ENCODE measurements at regions not wholly inside any gene's neighbourhood (a gene's known extent, or its start where the extent isn't known, plus 50 kb on each side); places are given as distances from the start of the nearest gene placed in this dataset.

DNA sequence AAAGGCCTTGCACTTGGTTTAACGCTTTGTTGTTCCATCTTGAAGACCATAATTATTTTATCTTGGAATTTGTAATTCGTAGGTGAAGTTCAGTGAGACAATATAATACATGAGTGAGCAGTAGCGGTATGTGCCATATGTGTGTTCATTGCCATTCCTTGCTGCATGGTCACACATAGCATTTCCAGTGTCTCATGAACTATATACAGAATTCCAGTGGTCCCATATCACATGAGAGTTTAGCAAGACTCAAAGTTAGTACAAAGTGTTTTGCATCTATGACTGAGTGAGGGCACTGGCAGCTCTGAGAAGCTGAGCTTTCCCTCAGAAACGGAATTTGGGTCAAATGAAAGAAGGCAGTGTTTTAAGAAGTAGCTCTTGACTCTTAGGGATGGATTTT, 359.8 kb downstream of the FOXG1 start:
- in situ Hi-C loops (cut with HindIII; ENCODE audit: low pct_ligation_motif_present, low sequenced_read_pairs): no loop called here

DNA sequence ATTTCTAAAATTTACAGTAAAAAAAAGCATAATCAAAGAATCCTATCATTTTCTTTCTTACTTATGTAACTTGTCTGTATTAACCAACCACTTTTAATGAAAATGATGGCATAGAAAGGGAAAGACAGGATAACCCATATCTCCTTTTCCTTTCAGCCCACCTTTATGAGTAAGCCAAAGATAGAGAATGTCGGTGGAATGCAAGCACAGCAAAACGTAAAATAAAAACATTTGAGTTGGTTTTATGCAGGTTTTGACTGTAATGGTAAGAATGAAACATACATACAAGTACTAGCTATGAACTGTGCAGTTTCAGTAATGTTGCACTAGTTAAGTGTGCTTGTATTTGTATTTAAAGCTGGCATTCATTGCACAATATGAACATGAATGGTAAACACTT, 360.3 kb downstream of the FOXG1 start:
- in situ Hi-C loops (cut with HindIII; ENCODE audit: low pct_ligation_motif_present, low sequenced_read_pairs): no loop called here
- TF ChIP-seq, protein P1, sequence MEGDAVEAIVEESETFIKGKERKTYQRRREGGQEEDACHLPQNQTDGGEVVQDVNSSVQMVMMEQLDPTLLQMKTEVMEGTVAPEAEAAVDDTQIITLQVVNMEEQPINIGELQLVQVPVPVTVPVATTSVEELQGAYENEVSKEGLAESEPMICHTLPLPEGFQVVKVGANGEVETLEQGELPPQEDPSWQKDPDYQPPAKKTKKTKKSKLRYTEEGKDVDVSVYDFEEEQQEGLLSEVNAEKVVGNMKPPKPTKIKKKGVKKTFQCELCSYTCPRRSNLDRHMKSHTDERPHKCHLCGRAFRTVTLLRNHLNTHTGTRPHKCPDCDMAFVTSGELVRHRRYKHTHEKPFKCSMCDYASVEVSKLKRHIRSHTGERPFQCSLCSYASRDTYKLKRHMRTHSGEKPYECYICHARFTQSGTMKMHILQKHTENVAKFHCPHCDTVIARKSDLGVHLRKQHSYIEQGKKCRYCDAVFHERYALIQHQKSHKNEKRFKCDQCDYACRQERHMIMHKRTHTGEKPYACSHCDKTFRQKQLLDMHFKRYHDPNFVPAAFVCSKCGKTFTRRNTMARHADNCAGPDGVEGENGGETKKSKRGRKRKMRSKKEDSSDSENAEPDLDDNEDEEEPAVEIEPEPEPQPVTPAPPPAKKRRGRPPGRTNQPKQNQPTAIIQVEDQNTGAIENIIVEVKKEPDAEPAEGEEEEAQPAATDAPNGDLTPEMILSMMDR (IDR thresholded peaks at IDR 0.05; ENCODE audit: low read depth, low read length, missing control alignments): no peak

More for the DNA sequence above, 359.8 kb downstream of the FOXG1 start:
- Histone ChIP-seq H3K36me3 (replicated peaks) (no peaks in the 10 kb centered on the region), H3K27me3 (replicated peaks) (no peaks in the 10 kb centered on the region), H3K4me3 (ENCODE audit: low read depth, low read length) (no peak overlapping the region), H3K27ac (no peak overlapping the region)
- TF ChIP-seq, protein P1 (IDR thresholded peaks at IDR 0.05; ENCODE audit: low read depth, low read length, missing control alignments): no peak
- DNase-seq: no peak

DNA sequence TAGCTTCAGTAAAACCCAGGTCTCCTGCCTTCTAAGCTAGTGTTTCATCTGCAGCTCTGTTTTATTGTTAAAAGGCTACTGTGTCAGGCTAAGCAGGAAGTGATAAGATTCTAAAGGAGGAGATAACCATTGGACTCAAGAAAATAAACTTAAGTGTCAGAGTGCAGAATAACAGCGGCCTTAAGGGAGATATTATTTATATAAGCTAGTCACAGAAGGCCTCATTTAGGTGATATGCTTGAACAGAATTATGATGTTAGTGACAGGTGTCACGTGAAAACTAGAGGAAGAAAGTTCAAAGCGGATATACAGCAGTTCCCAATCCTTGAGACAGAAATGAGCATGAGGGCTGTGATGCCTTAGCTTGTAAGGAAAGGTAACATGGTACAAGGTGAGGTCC, 373.4 kb downstream of the FOXG1 start:
- no peak for DNase-seq
- Histone ChIP-seq H3K27me3 (replicated peaks) (no peaks in the 10 kb centered on the region), H3K36me3 (replicated peaks) (no peaks in the 10 kb centered on the region), H3K27ac (no peak overlapping the region), H3K4me3 (ENCODE audit: low read depth, low read length) (no peak overlapping the region)
- TF ChIP-seq, protein P1 (IDR thresholded peaks at IDR 0.05; ENCODE audit: low read depth, low read length, missing control alignments): no peak
- in situ Hi-C loops (cut with HindIII; ENCODE audit: low pct_ligation_motif_present, low sequenced_read_pairs): no loop called here

More for the DNA sequence above, 360.3 kb downstream of the FOXG1 start:
- no peak overlapping the region for H3K27ac ChIP-seq
- no peak for DNase-seq
- no peaks in the 10 kb centered on the region for H3K27me3 ChIP-seq (replicated peaks)
- H3K36me3 ChIP-seq (replicated peaks): no peaks in the 10 kb centered on the region
- no peak overlapping the region for H3K4me3 ChIP-seq (ENCODE audit: low read depth, low read length)

DNA sequence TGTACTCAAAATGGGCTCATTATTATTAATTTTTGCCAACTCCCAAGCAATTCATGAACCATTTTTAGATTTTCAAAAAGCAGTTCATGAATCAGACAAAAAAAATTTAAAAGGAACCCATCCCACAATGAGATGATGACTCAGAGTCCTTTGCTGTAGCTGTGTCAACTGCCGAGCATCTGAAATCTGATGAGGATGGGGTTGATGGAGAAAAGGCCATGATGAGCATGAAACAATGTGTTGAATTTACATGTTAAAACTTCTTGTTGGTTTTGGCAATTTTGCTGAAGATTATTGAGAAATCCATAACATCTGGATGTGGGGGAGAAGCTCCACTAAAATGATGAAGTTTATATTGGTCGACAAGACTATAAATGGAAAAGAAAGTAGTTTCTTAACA, 378.0 kb downstream of the FOXG1 start:
- TF ChIP-seq, protein P1 (IDR thresholded peaks at IDR 0.05; ENCODE audit: low read depth, low read length, missing control alignments): no peak
- Histone ChIP-seq H3K36me3 (replicated peaks) (no peaks in the 10 kb centered on the region), H3K27me3 (replicated peaks) (no peaks in the 10 kb centered on the region), H3K27ac (no peak overlapping the region), H3K4me3 (ENCODE audit: low read depth, low read length) (no peak overlapping the region)
- peak; percentile 32 for DNase-seq
- in situ Hi-C loops (cut with HindIII; ENCODE audit: low pct_ligation_motif_present, low sequenced_read_pairs): no loop called here

- Histone ChIP-seq H3K36me3 (replicated peaks) (no peaks in the 10 kb centered on the region), H3K27me3 (replicated peaks) (no peaks in the 10 kb centered on the region), H3K27ac (no peak overlapping the region), H3K4me3 (ENCODE audit: low read depth, low read length) (no peak overlapping the region)
- in situ Hi-C loops (cut with HindIII; ENCODE audit: low pct_ligation_motif_present, low sequenced_read_pairs): no loop called here
- TF ChIP-seq, protein P1 (IDR thresholded peaks at IDR 0.05; ENCODE audit: low read depth, low read length, missing control alignments): no peak
- no peak for DNase-seq
Measured at GRCh38 chr14:29148221-29148620, 381.6 kb downstream of the FOXG1 start.

DNA sequence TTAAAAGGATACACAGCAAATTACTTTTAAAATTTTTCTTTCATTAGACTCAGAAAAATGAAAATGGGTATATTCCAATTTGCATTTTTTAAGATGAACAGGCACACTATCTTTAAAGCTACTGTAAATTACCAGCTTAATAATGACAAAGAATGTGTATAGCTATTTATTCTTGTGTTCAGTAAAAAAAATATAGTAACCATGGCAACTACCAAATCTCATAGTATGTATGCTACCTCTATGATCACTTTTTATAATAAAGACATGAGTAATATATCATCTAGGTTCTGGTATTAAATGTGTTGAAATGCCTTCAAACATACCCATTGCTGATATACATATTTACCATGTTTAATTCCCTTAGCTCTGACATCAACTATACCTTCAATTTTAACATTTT, 383.2 kb downstream of the FOXG1 start:
- DNase-seq: no peak
- in situ Hi-C loops (cut with HindIII; ENCODE audit: low pct_ligation_motif_present, low sequenced_read_pairs): no loop called here
- Histone ChIP-seq H3K36me3 (replicated peaks) (no peaks in the 10 kb centered on the region), H3K27me3 (replicated peaks) (no peaks in the 10 kb centered on the region), H3K4me3 (ENCODE audit: low read depth, low read length) (no peak overlapping the region), H3K27ac (no peak overlapping the region)
- TF ChIP-seq, protein P1 (IDR thresholded peaks at IDR 0.05; ENCODE audit: low read depth, low read length, missing control alignments): no peak

Data from brain microvascular endothelial cell (primary cell).